Adrenal gland (tissue), 9 donors: ENCODE measurements at regions not wholly inside any gene's neighbourhood (a gene's known extent, or its start where the extent isn't known, plus 50 kb on each side); places are given as distances from the start of the nearest gene placed in this dataset.
A peak's percentile ranks its signal among the peaks of the same experiment; 100 is the strongest.

ENCODE experiments used
- DNase-seq, 7 donors: peaks; one replicate each; pipeline ENCODE4 v3.0.0-alpha.2; 2019 to 2020
- H3K27ac ChIP-seq, 5 donors: fragments of 200-600 bp; sonication (generic) in 4 of 5; 1 replicate in 3 of 5; 2 replicates in 2 of 5; pipeline versions ENCODE4 v1.5.1 to v1.8.0; 2016 to 2020; ENCODE audit warnings: mild to moderate bottlenecking in 1 of 5
- H3K27me3 ChIP-seq: fragments of 200-600 bp; 2 replicates; pipeline ENCODE4 v1.8.0; 2021
- H3K36me3 ChIP-seq, 2 donors: fragments of 200-600 bp; replicated peaks in 1 of 2; 1 replicate in 1 of 2; 2 replicates in 1 of 2; pipeline versions ENCODE4 v1.5.1 to v1.8.0; 2018 to 2022
- H3K4me1 ChIP-seq, 2 donors: fragments of 200-600 bp; replicated peaks in 1 of 2; 1 replicate in 1 of 2; 2 replicates in 1 of 2; pipeline versions ENCODE4 v1.5.1 to v1.8.0; 2018 to 2021
- H3K4me3 ChIP-seq, 4 donors: fragments of 200-600 bp; sonication (generic) in 3 of 4; one replicate each; pipeline ENCODE4 v1.5.1; 2016 to 2018
- H3K9me3 ChIP-seq, 3 donors: fragments of 200-600 bp; sonication (generic) in 1 of 3; replicated peaks in 1 of 3; 1 replicate in 2 of 3; 2 replicates in 1 of 3; pipeline versions ENCODE4 v1.5.1 to v1.8.0; 2016 to 2021
- POLR2A ChIP-seq, 2 donors: fragments of 450-650 bp; IDR thresholded peaks; one replicate each; pipeline ENCODE4 v1.6.1; 2017; ENCODE audit warnings: antibody characterized with exemption in 2 of 2, mild to moderate bottlenecking in 2 of 2, moderate library complexity in 1 of 2
- WGBS, 4 donors: extraction: QIAGEN DNeasy Blood & Tissue Kit in 2 of 4; methylation state at CpG; one replicate each; pipeline versions ENCODE4 v1.1.5 to v1.1.7; 2013 to 2017; 5-methylcytosine and 5-hydroxymethylcytosine counted together
- intact Hi-C, 2 donors: fragments of 100-400 bp; cut with DNase I; formaldehyde crosslinking; loops; one replicate each; pipeline versions ENCODE4 v1.14.1 to v1.15.0; 2022 to 2023
- TF ChIP-seq, protein P1 (sequence below), 6 experiments: fragments of 450-650 bp in 4 of 6; fragments of 200-600 bp in 2 of 6; sonication (generic) in 1 of 6; IDR thresholded peaks; 1 replicate in 5 of 6; 2 replicates in 1 of 6; pipeline versions ENCODE4 v1.5.1 to v1.8.0; 2016 to 2021; ENCODE audit warnings: antibody characterized with exemption in 6 of 6, mild to moderate bottlenecking in 2 of 6, moderate library complexity in 1 of 6
- donor health status: healthy with polysubstance abuse.
- donor health status: Bipolar disorder and iron deficiency.
- donor health status: DM: yes; HTN: yes; CAD: no.
- donor health status: DM: no; HTN: no; CAD: no.
- donor health status: DM: no; HTN: no; CAD: no.

DNA sequence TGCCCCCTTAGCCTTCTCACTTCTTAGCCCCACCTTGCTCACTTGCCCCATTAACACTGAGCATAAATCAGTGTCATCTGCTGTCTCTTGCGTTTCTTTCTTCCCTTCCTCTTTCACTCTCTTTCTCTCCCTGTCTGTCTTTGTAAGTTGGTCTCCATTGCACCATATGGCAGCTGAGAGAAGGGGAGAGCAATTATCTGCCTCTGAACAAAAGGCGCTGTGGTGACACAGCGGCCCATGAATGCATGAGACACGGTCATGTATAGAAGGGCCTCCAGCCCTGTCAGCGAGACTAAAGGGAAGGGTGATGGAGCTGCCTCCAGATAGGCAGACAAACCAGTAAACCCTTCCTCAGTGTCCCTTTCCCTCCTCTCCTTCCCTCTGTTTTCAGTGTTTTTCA lies 88.8 kb upstream of the PCDH18 start:
- 67 to 81% (median 74%) methylated on average over 5 of the region's 5 CpGs for WGBS, 4 donors
- Histone ChIP-seq H3K36me3 (no peaks in the 10 kb centered on the region), H3K4me3 (no peak overlapping the region), H3K27ac (no peak overlapping the region), H3K9me3 (no peaks in the 10 kb centered on the region), H3K27me3 (no peaks in the 10 kb centered on the region), H3K4me1 (no peaks in the 10 kb centered on the region)
- TF ChIP-seq POLR2A (IDR thresholded peaks at IDR 0.05), result no peak
- TF ChIP-seq, protein P1, sequence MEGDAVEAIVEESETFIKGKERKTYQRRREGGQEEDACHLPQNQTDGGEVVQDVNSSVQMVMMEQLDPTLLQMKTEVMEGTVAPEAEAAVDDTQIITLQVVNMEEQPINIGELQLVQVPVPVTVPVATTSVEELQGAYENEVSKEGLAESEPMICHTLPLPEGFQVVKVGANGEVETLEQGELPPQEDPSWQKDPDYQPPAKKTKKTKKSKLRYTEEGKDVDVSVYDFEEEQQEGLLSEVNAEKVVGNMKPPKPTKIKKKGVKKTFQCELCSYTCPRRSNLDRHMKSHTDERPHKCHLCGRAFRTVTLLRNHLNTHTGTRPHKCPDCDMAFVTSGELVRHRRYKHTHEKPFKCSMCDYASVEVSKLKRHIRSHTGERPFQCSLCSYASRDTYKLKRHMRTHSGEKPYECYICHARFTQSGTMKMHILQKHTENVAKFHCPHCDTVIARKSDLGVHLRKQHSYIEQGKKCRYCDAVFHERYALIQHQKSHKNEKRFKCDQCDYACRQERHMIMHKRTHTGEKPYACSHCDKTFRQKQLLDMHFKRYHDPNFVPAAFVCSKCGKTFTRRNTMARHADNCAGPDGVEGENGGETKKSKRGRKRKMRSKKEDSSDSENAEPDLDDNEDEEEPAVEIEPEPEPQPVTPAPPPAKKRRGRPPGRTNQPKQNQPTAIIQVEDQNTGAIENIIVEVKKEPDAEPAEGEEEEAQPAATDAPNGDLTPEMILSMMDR (IDR thresholded peaks at IDR 0.05), result no peak
- intact Hi-C loops, result no loop called here
- no peak for DNase-seq

DNA sequence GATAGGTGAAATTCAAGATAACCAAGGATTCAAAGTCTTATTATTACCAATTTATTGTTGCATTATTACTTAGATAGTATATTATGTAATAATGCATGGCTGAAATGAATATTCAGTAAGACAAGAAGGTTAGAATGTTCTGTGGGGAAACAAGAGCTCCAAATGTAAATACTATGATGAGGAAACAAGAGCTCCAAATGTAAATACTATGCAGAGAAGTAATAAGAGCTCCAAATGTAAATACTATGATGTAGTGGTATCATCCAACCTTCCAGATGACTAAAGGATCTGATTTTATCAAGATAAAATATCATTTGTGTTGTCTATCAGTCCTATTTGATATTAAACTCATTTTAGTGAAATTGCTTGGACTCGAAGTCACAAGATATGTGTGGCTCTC lies 82.2 kb upstream of the PCDH18 start:
- TF ChIP-seq, protein P1 (IDR thresholded peaks at IDR 0.05), result no peak
- no peak for TF ChIP-seq POLR2A (IDR thresholded peaks at IDR 0.05)
- Histone ChIP-seq H3K4me3 (no peak overlapping the region), H3K9me3 (no peaks in the 10 kb centered on the region), H3K27ac (no peak overlapping the region), H3K27me3 (no peaks in the 10 kb centered on the region), H3K4me1 (no peaks in the 10 kb centered on the region), H3K36me3 (no peaks in the 10 kb centered on the region)
- WGBS, 4 donors, result 76 to 100% (median 93%) methylated on average over 1 of the region's 1 CpG
- intact Hi-C loops, result no loop called here
- no peak for DNase-seq

DNA sequence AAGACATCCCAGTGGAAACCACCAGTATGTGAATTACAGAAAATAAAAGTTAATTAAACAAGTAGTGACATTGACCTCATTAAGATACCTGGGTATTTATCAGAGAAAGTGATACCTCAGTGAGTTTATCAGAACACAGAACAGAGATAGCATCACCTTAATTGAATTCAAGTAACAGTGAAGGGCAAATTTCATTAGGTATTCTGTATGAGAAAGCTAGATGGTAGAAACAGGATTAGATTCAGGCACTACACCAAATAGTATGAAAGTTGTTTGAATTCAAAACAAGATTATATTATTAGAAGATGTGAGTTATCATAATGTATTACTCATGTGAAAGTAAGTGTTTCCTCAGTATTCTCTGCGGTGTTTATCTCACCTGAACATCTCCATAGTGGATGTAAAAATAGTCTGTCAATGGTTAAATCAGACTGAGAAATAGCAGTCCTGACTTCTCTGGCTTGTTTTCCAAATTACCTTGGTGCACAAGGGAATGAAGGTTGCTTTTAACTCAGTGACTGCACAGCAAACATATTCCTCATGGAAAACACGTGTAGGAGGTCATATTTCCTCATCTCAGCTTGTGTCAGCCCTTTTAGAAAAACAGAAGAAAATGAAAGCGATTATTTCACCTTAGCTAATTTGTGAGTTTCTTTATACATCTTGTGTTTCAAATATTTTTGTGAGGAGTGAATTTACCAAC lies 79.9 kb upstream of the PCDH18 start:
- H3K4me1 ChIP-seq, result no peaks in the 10 kb centered on the region
- H3K27ac ChIP-seq, result no peak overlapping the region
- no peaks in the 10 kb centered on the region for H3K9me3 ChIP-seq
- TF ChIP-seq, protein P1 (IDR thresholded peaks at IDR 0.05), result no peak
- no peak for TF ChIP-seq POLR2A (IDR thresholded peaks at IDR 0.05)
- H3K4me3 ChIP-seq, result no peak overlapping the region
- H3K27me3 ChIP-seq, result no peaks in the 10 kb centered on the region
- 41 to 58% (median 55%) methylated on average over 3 of the region's 3 CpGs for WGBS, 4 donors
- DNase-seq, result no peak
- H3K36me3 ChIP-seq, result no peaks in the 10 kb centered on the region
- intact Hi-C loops, result no loop called here

GRCh38 chr4:137610960-137611359 lies 78.7 kb upstream of the PCDH18 start:
- H3K36me3 ChIP-seq, result no peaks in the 10 kb centered on the region
- no peaks in the 10 kb centered on the region for H3K4me1 ChIP-seq
- no peaks in the 10 kb centered on the region for H3K27me3 ChIP-seq
- TF ChIP-seq, protein P1 (IDR thresholded peaks at IDR 0.05), result peak in 5 of 6 experiments; percentile 10 to 29 (median 16)
- TF ChIP-seq POLR2A (IDR thresholded peaks at IDR 0.05), result no peak
- H3K27ac ChIP-seq, result no peak overlapping the region
- no peak for DNase-seq
- H3K4me3 ChIP-seq, result no peak overlapping the region
- H3K9me3 ChIP-seq, result no peaks in the 10 kb centered on the region
- intact Hi-C loops, result no loop called here
- 83 to 88% (median 86%) methylated on average over 2 of the region's 2 CpGs for WGBS, 4 donors
